ENCODE measurements at regions not wholly inside any gene's neighbourhood (a gene's known extent, or its start where the extent isn't known, plus 50 kb on each side); places are given as distances from the start of the nearest gene placed in this dataset.
"Not testable (repeated sequence)": the region's sequence is repeated elsewhere in the genome, so short reads cannot be mapped to it uniquely, and the experiment has no call there.

GRCh38 chr2:111355823-111356511, 235.3 kb downstream of the BCL2L11 start:
- H3K9me3 Mint-ChIP-seq (ENCODE audit: low read depth); H3K4me3 Mint-ChIP-seq (ENCODE audit: unreplicated experiment); H3K36me3 Mint-ChIP-seq (ENCODE audit: low read depth); DNase-seq (ENCODE audit: low spot score); H3K27me3 Mint-ChIP-seq (ENCODE audit: low read depth): not testable (repeated sequence)
- H3K27ac Mint-ChIP-seq (ENCODE audit: unreplicated experiment), result peak overlapping the region; percentile 89
- H3K4me1 Mint-ChIP-seq (ENCODE audit: low read depth), result peaks cover 12% of the 10 kb centered on the region

GRCh38 chr2:111356512-111357031, 235.9 kb downstream of the BCL2L11 start:
- not testable (repeated sequence) for DNase-seq (ENCODE audit: low spot score); H3K27ac Mint-ChIP-seq (ENCODE audit: unreplicated experiment); H3K36me3 Mint-ChIP-seq (ENCODE audit: low read depth); H3K27me3 Mint-ChIP-seq (ENCODE audit: low read depth); H3K9me3 Mint-ChIP-seq (ENCODE audit: low read depth); H3K4me3 Mint-ChIP-seq (ENCODE audit: unreplicated experiment)
- peaks cover 12% of the 10 kb centered on the region for H3K4me1 Mint-ChIP-seq (ENCODE audit: low read depth)

GRCh38 chr2:111365986-111366640, 245.4 kb downstream of the BCL2L11 start:
- not testable (repeated sequence) for H3K36me3 Mint-ChIP-seq (ENCODE audit: low read depth); H3K27me3 Mint-ChIP-seq (ENCODE audit: low read depth); H3K4me3 Mint-ChIP-seq (ENCODE audit: unreplicated experiment); DNase-seq (ENCODE audit: low spot score); H3K9me3 Mint-ChIP-seq (ENCODE audit: low read depth)
- Mint-ChIP-seq H3K4me1 (ENCODE audit: low read depth) (peaks cover 15% of the 10 kb centered on the region), H3K27ac (ENCODE audit: unreplicated experiment) (peak overlapping the region; percentile 32)

DNA sequence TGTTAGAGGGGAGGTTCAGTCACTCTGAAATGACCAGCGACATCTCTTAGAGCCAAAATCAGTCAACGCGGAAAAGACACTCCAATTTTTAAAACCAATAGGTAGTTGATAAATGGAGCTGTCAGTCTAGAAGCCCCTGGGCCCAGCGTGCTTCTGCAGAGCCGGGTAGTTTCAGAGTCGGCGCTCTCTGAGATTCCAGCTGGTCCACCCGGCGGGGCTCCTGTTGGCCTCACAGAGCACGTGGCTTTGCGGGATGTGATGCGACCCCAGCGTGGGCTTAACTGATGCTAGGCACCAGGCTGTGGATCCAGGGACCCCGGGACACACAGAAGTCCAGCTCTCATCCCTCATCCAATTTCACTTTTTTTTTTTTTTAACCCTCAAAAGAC, 245.9 kb downstream of the BCL2L11 start:
- H3K4me3 Mint-ChIP-seq (ENCODE audit: unreplicated experiment); H3K27me3 Mint-ChIP-seq (ENCODE audit: low read depth); H3K9me3 Mint-ChIP-seq (ENCODE audit: low read depth); DNase-seq (ENCODE audit: low spot score); H3K36me3 Mint-ChIP-seq (ENCODE audit: low read depth): not testable (repeated sequence)
- Mint-ChIP-seq H3K4me1 (ENCODE audit: low read depth) (peaks cover 15% of the 10 kb centered on the region), H3K27ac (ENCODE audit: unreplicated experiment) (peak overlapping the region; percentile 57)

- not testable (repeated sequence) for H3K4me3 Mint-ChIP-seq (ENCODE audit: unreplicated experiment); H3K36me3 Mint-ChIP-seq (ENCODE audit: low read depth); H3K9me3 Mint-ChIP-seq (ENCODE audit: low read depth); DNase-seq (ENCODE audit: low spot score); H3K27me3 Mint-ChIP-seq (ENCODE audit: low read depth); H3K27ac Mint-ChIP-seq (ENCODE audit: unreplicated experiment)
- H3K4me1 Mint-ChIP-seq (ENCODE audit: low read depth), result peaks cover 15% of the 10 kb centered on the region
Measured at GRCh38 chr2:111367080-111367479, 246.4 kb downstream of the BCL2L11 start.

GRCh38 chr2:111367871-111368270, 247.2 kb downstream of the BCL2L11 start:
- H3K27me3 Mint-ChIP-seq (ENCODE audit: low read depth); H3K9me3 Mint-ChIP-seq (ENCODE audit: low read depth); DNase-seq (ENCODE audit: low spot score); H3K36me3 Mint-ChIP-seq (ENCODE audit: low read depth); H3K4me3 Mint-ChIP-seq (ENCODE audit: unreplicated experiment): not testable (repeated sequence)
- Mint-ChIP-seq H3K4me1 (ENCODE audit: low read depth) (peaks cover 15% of the 10 kb centered on the region), H3K27ac (ENCODE audit: unreplicated experiment) (peak overlapping the region; percentile 63)

DNA sequence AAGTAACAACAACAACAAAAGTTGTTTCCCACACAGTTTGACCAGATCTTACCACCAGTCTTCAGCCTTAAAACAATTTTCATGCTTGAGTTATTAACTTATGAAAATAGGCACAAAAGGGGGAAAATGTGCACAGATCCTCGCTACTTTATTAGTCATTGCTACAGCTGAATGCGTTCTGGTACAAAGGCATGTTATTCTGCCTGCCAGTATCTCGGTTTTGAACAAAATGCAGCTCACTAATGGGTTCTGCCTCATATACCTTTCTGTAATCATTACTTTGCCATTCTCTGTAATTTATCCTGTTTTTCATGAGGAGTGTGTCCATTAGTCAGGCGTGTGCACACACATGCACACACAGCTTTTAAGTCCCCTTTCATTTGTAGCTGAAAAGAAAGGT, 247.6 kb downstream of the BCL2L11 start:
- H3K36me3 Mint-ChIP-seq (ENCODE audit: low read depth); H3K4me3 Mint-ChIP-seq (ENCODE audit: unreplicated experiment): not testable (repeated sequence)

GRCh38 chr2:111373060-111373459, 252.3 kb downstream of the BCL2L11 start:
- peak; percentile 30 for TF ChIP-seq CTCF (IDR thresholded peaks at IDR 0.05)
- DNase-seq (ENCODE audit: low spot score); H3K4me3 Mint-ChIP-seq (ENCODE audit: unreplicated experiment); H3K27ac Mint-ChIP-seq (ENCODE audit: unreplicated experiment); H3K36me3 Mint-ChIP-seq (ENCODE audit: low read depth); H3K9me3 Mint-ChIP-seq (ENCODE audit: low read depth); H3K27me3 Mint-ChIP-seq (ENCODE audit: low read depth): not testable (repeated sequence)
- H3K4me1 Mint-ChIP-seq (ENCODE audit: low read depth), result peaks cover 11% of the 10 kb centered on the region

More for the DNA sequence above, 247.6 kb downstream of the BCL2L11 start:
- H3K27ac Mint-ChIP-seq (ENCODE audit: unreplicated experiment); DNase-seq (ENCODE audit: low spot score); H3K9me3 Mint-ChIP-seq (ENCODE audit: low read depth); H3K27me3 Mint-ChIP-seq (ENCODE audit: low read depth): not testable (repeated sequence)
- peaks cover 15% of the 10 kb centered on the region for H3K4me1 Mint-ChIP-seq (ENCODE audit: low read depth)

- not testable (repeated sequence) for DNase-seq (ENCODE audit: low spot score); H3K36me3 Mint-ChIP-seq (ENCODE audit: low read depth); H3K27me3 Mint-ChIP-seq (ENCODE audit: low read depth); H3K9me3 Mint-ChIP-seq (ENCODE audit: low read depth); H3K27ac Mint-ChIP-seq (ENCODE audit: unreplicated experiment); H3K4me3 Mint-ChIP-seq (ENCODE audit: unreplicated experiment)
- H3K4me1 Mint-ChIP-seq (ENCODE audit: low read depth), result peaks cover 11% of the 10 kb centered on the region
Measured at GRCh38 chr2:111373989-111374388, 253.3 kb downstream of the BCL2L11 start.

DNA sequence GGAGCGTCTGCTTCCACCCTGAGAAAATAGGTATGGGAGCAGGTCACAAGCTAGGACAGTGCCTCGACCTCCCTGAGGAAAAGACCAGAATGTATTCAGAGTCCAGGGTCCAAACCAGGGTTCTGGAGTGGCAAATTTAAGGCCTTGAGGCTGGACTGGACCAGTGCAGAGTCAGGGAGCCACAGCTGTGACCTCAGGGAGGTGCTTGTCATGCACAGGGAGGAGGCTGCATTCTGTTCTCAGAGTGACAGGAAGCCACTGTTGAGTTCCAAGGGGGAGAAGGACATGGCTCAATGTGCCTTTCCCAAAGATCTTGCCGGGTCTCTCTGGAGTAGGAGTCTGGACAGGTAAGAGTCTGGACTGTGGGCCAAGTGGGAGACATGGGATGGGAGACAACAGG, 254.0 kb downstream of the BCL2L11 start:
- H3K4me1 Mint-ChIP-seq (ENCODE audit: low read depth); H3K27me3 Mint-ChIP-seq (ENCODE audit: low read depth); DNase-seq (ENCODE audit: low spot score); H3K36me3 Mint-ChIP-seq (ENCODE audit: low read depth); H3K9me3 Mint-ChIP-seq (ENCODE audit: low read depth); H3K27ac Mint-ChIP-seq (ENCODE audit: unreplicated experiment); H3K4me3 Mint-ChIP-seq (ENCODE audit: unreplicated experiment): not testable (repeated sequence)

DNA sequence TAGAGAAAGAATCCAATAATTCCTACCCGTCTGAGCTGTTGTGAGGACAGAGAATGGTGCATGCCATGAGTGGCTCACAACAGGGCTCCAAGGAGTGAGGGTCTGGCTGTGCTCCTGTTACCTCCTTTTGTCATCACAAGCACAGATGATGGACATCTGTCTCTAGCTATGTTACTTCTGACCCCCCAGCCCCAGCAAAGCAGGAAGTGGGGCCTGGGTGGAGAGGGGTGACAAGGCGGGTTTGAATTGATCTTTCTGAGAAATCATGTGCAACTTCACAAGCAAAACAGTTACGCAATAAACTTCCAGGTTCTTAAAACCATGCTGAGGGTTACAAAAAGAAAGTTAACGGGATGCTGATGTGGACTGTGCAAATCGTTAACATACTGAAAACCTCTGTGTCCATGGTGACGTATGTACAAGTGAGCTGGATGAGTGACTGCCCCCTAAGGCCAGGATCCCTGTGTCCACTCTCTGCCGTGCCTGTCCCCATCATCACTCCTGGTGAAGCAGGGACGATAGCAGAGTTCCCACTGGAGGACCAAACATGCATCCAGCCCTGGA, 254.7 kb downstream of the BCL2L11 start:
- not testable (repeated sequence) for H3K27me3 Mint-ChIP-seq (ENCODE audit: low read depth); DNase-seq (ENCODE audit: low spot score); H3K36me3 Mint-ChIP-seq (ENCODE audit: low read depth)

More for the DNA sequence above, 254.7 kb downstream of the BCL2L11 start:
- not testable (repeated sequence) for H3K4me1 Mint-ChIP-seq (ENCODE audit: low read depth); H3K27ac Mint-ChIP-seq (ENCODE audit: unreplicated experiment); H3K4me3 Mint-ChIP-seq (ENCODE audit: unreplicated experiment); H3K9me3 Mint-ChIP-seq (ENCODE audit: low read depth)

All from chondrocyte (in vitro differentiated cells).